ENCODE measurements at regions not wholly inside any gene's neighbourhood (a gene's known extent, or its start where the extent isn't known, plus 50 kb on each side); places are given as distances from the start of the nearest gene placed in this dataset.

GRCh38 chr6:102742754-102743356, 1349.3 kb downstream of the GRIK2 start (continued):
- TF ChIP-seq NANOG (IDR thresholded peaks at IDR 0.05; ENCODE audit: insufficient read depth, low read depth, low read length, poor library complexity, severe bottlenecking): no peak
- TF ChIP-seq ZNF274 (IDR thresholded peaks at IDR 0.05; ENCODE audit: borderline replicate concordance, extremely low read depth, low read length): no peak
- TF ChIP-seq CBX5 (IDR thresholded peaks at IDR 0.05; ENCODE audit: low read depth, low read length): no peak

Data from H1 (cell line).